HEK293 (cell line): ENCODE measurements at regions not wholly inside any gene's neighbourhood (a gene's known extent, or its start where the extent isn't known, plus 50 kb on each side); places are given as distances from the start of the nearest gene placed in this dataset.
"Not testable (repeated sequence)": the region's sequence is repeated elsewhere in the genome, so short reads cannot be mapped to it uniquely, and the experiment has no call there.

Experiments used
- CTCF ChIP-seq: fragments of 450-650 bp; formaldehyde crosslinking; IDR thresholded peaks from 2 replicates; pipeline ENCODE4 v1.5.1; 2016; ENCODE audit warnings: missing biosample characterization, missing genetic modification characterization
- IKZF3 ChIP-seq: fragments of 450-650 bp; IDR thresholded peaks from 2 replicates; pipeline ENCODE4 v1.5.0; 2018; ENCODE audit warnings: missing biosample characterization, mild to moderate bottlenecking, missing genetic modification characterization, moderate library complexity
- ZBTB1 ChIP-seq: fragments of 450-650 bp; formaldehyde crosslinking; IDR thresholded peaks from 2 replicates; pipeline ENCODE4 v1.5.1; 2016; ENCODE audit warnings: missing biosample characterization, missing genetic modification characterization
- ZNF239 ChIP-seq: fragments of 450-650 bp; formaldehyde crosslinking; IDR thresholded peaks from 2 replicates; pipeline ENCODE4 v1.5.1; 2016; ENCODE audit warnings: missing biosample characterization, missing genetic modification characterization
- ZNF391 ChIP-seq: fragments of 450-650 bp; formaldehyde crosslinking; IDR thresholded peaks from 2 replicates; pipeline ENCODE4 v1.5.1; 2016; ENCODE audit warnings: low read depth, missing biosample characterization, missing genetic modification characterization, borderline replicate concordance
- ZNF660 ChIP-seq: fragments of 450-650 bp; IDR thresholded peaks from 2 replicates; pipeline ENCODE4 v1.5.1; 2018; ENCODE audit warnings: missing biosample characterization, mild to moderate bottlenecking, missing genetic modification characterization
- ZNF747 ChIP-seq: fragments of 450-650 bp; formaldehyde crosslinking; IDR thresholded peaks from 2 replicates; pipeline ENCODE4 v1.5.1; 2016; ENCODE audit warnings: missing biosample characterization, missing genetic modification characterization
- ZNF777 ChIP-seq: fragments of 450-650 bp; formaldehyde crosslinking; IDR thresholded peaks from 2 replicates; pipeline ENCODE4 v1.5.1; 2017; ENCODE audit warnings: missing biosample characterization, missing genetic modification characterization, borderline replicate concordance
- ZNF785 ChIP-seq: fragments of 450-650 bp; formaldehyde crosslinking; IDR thresholded peaks from 2 replicates; pipeline ENCODE4 v1.5.1; 2016; ENCODE audit warnings: missing biosample characterization, missing genetic modification characterization
- TF ChIP-seq, protein P1 (sequence below): fragments of 450-650 bp; formaldehyde crosslinking; conservative IDR thresholded peaks from 2 replicates; pipeline ENCODE4 v1.5.1; 2016; ENCODE audit warnings: low read depth, missing biosample characterization, missing genetic modification characterization
- TF ChIP-seq, protein P2 (sequence below): fragments of 450-650 bp; formaldehyde crosslinking; IDR thresholded peaks from 2 replicates; pipeline ENCODE4 v1.5.1; 2016; ENCODE audit warnings: missing biosample characterization, missing genetic modification characterization, low read depth

GRCh38 chr15:30471817-30472551 lies 57.9 kb upstream of the GOLGA8R start:
- TF ChIP-seq ZNF785 (tag by site-specific recombination); ZNF239 (tag by site-specific recombination); CTCF (tag by site-specific recombination); IKZF3 (tag by site-specific recombination); ZNF777 (tag by site-specific recombination); ZNF660 (tag by site-specific recombination); ZBTB1 (tag by site-specific recombination); ZNF391 (tag by site-specific recombination); ZNF747: not testable (repeated sequence)
- TF ChIP-seq, protein P1, sequence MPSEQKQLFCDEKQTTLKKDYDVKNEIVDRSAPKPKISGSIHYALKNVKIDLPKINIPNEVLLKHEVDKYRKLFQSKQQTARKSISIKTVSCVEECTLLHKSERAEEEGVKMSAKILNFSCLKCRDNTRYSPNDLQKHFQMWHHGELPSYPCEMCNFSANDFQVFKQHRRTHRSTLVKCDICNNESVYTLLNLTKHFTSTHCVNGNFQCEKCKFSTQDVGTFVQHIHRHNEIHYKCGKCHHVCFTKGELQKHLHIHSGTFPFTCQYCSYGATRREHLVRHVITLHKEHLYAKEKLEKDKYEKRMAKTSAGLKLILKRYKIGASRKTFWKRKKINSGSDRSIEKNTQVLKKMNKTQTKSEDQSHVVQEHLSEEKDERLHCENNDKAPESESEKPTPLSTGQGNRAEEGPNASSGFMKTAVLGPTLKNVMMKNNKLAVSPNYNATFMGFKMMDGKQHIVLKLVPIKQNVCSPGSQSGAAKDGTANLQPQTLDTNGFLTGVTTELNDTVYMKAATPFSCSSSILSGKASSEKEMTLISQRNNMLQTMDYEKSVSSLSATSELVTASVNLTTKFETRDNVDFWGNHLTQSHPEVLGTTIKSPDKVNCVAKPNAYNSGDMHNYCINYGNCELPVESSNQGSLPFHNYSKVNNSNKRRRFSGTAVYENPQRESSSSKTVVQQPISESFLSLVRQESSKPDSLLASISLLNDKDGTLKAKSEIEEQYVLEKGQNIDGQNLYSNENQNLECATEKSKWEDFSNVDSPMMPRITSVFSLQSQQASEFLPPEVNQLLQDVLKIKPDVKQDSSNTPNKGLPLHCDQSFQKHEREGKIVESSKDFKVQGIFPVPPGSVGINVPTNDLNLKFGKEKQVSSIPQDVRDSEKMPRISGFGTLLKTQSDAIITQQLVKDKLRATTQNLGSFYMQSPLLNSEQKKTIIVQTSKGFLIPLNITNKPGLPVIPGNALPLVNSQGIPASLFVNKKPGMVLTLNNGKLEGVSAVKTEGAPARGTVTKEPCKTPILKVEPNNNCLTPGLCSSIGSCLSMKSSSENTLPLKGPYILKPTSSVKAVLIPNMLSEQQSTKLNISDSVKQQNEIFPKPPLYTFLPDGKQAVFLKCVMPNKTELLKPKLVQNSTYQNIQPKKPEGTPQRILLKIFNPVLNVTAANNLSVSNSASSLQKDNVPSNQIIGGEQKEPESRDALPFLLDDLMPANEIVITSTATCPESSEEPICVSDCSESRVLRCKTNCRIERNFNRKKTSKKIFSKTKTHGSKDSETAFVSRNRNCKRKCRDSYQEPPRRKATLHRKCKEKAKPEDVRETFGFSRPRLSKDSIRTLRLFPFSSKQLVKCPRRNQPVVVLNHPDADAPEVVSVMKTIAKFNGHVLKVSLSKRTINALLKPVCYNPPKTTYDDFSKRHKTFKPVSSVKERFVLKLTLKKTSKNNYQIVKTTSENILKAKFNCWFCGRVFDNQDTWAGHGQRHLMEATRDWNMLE (tag by site-specific recombination) = not testable (repeated sequence)
- TF ChIP-seq, protein P2, sequence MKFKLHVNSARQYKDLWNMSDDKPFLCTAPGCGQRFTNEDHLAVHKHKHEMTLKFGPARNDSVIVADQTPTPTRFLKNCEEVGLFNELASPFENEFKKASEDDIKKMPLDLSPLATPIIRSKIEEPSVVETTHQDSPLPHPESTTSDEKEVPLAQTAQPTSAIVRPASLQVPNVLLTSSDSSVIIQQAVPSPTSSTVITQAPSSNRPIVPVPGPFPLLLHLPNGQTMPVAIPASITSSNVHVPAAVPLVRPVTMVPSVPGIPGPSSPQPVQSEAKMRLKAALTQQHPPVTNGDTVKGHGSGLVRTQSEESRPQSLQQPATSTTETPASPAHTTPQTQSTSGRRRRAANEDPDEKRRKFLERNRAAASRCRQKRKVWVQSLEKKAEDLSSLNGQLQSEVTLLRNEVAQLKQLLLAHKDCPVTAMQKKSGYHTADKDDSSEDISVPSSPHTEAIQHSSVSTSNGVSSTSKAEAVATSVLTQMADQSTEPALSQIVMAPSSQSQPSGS = not testable (repeated sequence)
